DND-41 (cell line): ENCODE measurements at regions not wholly inside any gene's neighbourhood (a gene's known extent, or its start where the extent isn't known, plus 50 kb on each side); places are given as distances from the start of the nearest gene placed in this dataset.
"Not testable (repeated sequence)": the region's sequence is repeated elsewhere in the genome, so short reads cannot be mapped to it uniquely, and the experiment has no call there.

Experiments
- ATAC-seq: fragments of 200-7000 bp; cut with Tn5 transposase; 3 replicates; pipeline ENCODE4 v1.9.1; 2021; ENCODE audit warnings: low read depth; ENCODE audit not compliant: insufficient read depth
- DNase-seq: peaks from one replicate; pipeline ENCODE4 v3.0.0-alpha.2; 2020
- H2AFZ ChIP-seq: 2 replicates; pipeline ENCODE4 v1.6.0; 2012; ENCODE audit warnings: low read depth, low read length
- H3K27ac ChIP-seq: 2 replicates; pipeline ENCODE4 v1.5.1; 2012; ENCODE audit warnings: low read length, inconsistent platforms
- H3K27me3 ChIP-seq: fragments of 200-600 bp; sonication (generic); 2 replicates; pipeline ENCODE4 v1.6.0; 2012; ENCODE audit warnings: low read length, mild to moderate bottlenecking, inconsistent platforms; ENCODE audit not compliant: insufficient read depth, poor library complexity
- H3K36me3 ChIP-seq: 2 replicates; pipeline ENCODE4 v1.5.1; 2012; ENCODE audit warnings: low read length, inconsistent platforms; ENCODE audit not compliant: insufficient read depth
- H3K4me1 ChIP-seq: 2 replicates; pipeline ENCODE4 v1.5.1; 2012; ENCODE audit warnings: mild to moderate bottlenecking, low read length; ENCODE audit not compliant: insufficient read depth
- H3K4me2 ChIP-seq: 2 replicates; pipeline ENCODE4 v1.6.0; 2012; ENCODE audit warnings: mild to moderate bottlenecking, moderate library complexity, low read length, inconsistent platforms; ENCODE audit not compliant: insufficient read depth
- H3K4me3 ChIP-seq, 2 experiments: fragments of 200-600 bp in 1 of 2; shearing (Covaris generic) in 1 of 2; 2 replicates each; pipeline ENCODE4 v1.5.1; 2012 to 2016; ENCODE audit warnings: inconsistent platforms in 2 of 2, low read length in 2 of 2, mild to moderate bottlenecking in 2 of 2, low read depth in 1 of 2, moderate library complexity in 1 of 2
- H3K79me2 ChIP-seq: 2 replicates; pipeline ENCODE4 v1.6.0; 2012; ENCODE audit warnings: low read length, inconsistent platforms; ENCODE audit not compliant: insufficient read depth
- H3K9ac ChIP-seq: 2 replicates; pipeline ENCODE4 v1.6.0; 2012; ENCODE audit warnings: low read depth, mild to moderate bottlenecking, inconsistent platforms, low read length, moderate library complexity
- H3K9me3 ChIP-seq: 2 replicates; pipeline ENCODE4 v1.5.1; 2012; ENCODE audit warnings: low read length, moderate library complexity, mild to moderate bottlenecking, inconsistent platforms; ENCODE audit not compliant: insufficient read depth, severe bottlenecking
- H4K20me1 ChIP-seq: 2 replicates; pipeline ENCODE4 v1.6.0; 2012; ENCODE audit warnings: low read length; ENCODE audit not compliant: insufficient read depth

GRCh38 chr17:30648015-30648620 lies 170.9 kb downstream of the GOSR1 start:
- H3K27me3 ChIP-seq, H3K4me3 ChIP-seq, H2AFZ ChIP-seq, H3K9ac ChIP-seq, H3K27ac ChIP-seq, DNase-seq, H3K36me3 ChIP-seq, ATAC-seq, H3K79me2 ChIP-seq, H4K20me1 ChIP-seq, H3K4me2 ChIP-seq, H3K4me1 ChIP-seq, H3K9me3 ChIP-seq: not testable (repeated sequence)

DNA sequence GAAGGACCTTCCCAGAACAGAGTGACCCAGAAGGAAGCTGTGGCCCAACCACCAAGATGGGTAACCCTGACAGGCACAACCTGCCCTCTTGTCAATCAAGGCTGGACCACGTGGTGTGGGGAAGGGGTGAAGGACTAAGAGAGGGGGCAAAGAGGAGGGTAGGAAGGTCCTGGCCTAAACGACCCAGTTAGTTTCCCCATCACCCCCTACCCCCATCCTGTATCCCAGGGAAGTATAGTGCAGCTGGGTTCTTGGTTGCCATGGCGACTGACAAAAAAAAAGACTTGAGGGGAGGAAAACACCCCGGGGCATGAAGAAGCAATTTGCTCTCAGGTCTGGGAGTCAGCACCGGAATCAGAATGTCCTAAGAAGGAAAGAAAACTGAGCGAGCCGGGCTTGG lies 168.7 kb downstream of the GOSR1 start:
- not testable (repeated sequence) for H3K9me3 ChIP-seq, H3K4me1 ChIP-seq, H3K4me2 ChIP-seq, H3K27me3 ChIP-seq, H3K36me3 ChIP-seq, DNase-seq, H3K79me2 ChIP-seq, H3K4me3 ChIP-seq, H2AFZ ChIP-seq, H3K9ac ChIP-seq, H3K27ac ChIP-seq, H4K20me1 ChIP-seq, ATAC-seq

GRCh38 chr17:30644713-30645112 lies 167.5 kb downstream of the GOSR1 start:
- not testable (repeated sequence) for H3K36me3 ChIP-seq, H3K4me3 ChIP-seq, H3K4me1 ChIP-seq, H3K79me2 ChIP-seq, H3K9ac ChIP-seq, H3K4me2 ChIP-seq, DNase-seq, H4K20me1 ChIP-seq, H3K27ac ChIP-seq, H2AFZ ChIP-seq, H3K27me3 ChIP-seq, H3K9me3 ChIP-seq
- ATAC-seq = peak; percentile 62

- H3K79me2 ChIP-seq, H3K36me3 ChIP-seq, H3K4me1 ChIP-seq, H3K4me3 ChIP-seq, H3K9me3 ChIP-seq, H3K9ac ChIP-seq, H3K27me3 ChIP-seq, H3K27ac ChIP-seq, H4K20me1 ChIP-seq, DNase-seq, H3K4me2 ChIP-seq, H2AFZ ChIP-seq, ATAC-seq: not testable (repeated sequence)
Measured at GRCh38 chr17:30644287-30644686, 167.1 kb downstream of the GOSR1 start.

- H2AFZ ChIP-seq, H3K27me3 ChIP-seq, DNase-seq, H4K20me1 ChIP-seq, H3K9me3 ChIP-seq, H3K9ac ChIP-seq, H3K4me2 ChIP-seq, H3K27ac ChIP-seq, H3K4me3 ChIP-seq, H3K79me2 ChIP-seq, H3K36me3 ChIP-seq, H3K4me1 ChIP-seq, ATAC-seq: not testable (repeated sequence)
Measured at GRCh38 chr17:30641428-30641827, 164.2 kb downstream of the GOSR1 start.

DNA sequence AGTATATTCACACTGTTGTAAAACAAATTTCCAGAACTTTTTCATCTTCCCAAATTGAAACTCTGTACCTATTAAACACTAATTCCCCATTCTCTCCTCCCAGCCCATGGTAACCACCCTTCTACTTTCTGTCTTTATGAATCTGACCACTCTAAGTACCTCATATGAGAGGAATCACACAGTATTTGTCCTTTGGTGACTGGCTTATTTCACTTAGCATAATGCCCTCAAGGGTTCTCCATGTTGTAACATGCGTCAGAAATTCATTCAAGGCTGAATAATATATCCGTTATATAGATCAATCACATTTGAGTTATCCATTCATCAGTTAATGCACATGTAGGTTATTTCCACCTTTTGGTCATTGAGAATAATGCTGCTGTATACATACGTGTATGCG lies 162.2 kb downstream of the GOSR1 start:
- not testable (repeated sequence) for H3K4me2 ChIP-seq, H3K9ac ChIP-seq, H3K4me1 ChIP-seq, DNase-seq, H3K27me3 ChIP-seq, H2AFZ ChIP-seq, ATAC-seq, H3K4me3 ChIP-seq, H3K79me2 ChIP-seq, H4K20me1 ChIP-seq, H3K27ac ChIP-seq, H3K36me3 ChIP-seq, H3K9me3 ChIP-seq

GRCh38 chr17:30638968-30639367 lies 161.8 kb downstream of the GOSR1 start:
- not testable (repeated sequence) for ATAC-seq, H3K27ac ChIP-seq, H3K79me2 ChIP-seq, H3K36me3 ChIP-seq, H3K4me3 ChIP-seq, H3K27me3 ChIP-seq, H2AFZ ChIP-seq, H4K20me1 ChIP-seq, H3K9ac ChIP-seq, H3K4me2 ChIP-seq, H3K4me1 ChIP-seq, H3K9me3 ChIP-seq, DNase-seq

- not testable (repeated sequence) for H4K20me1 ChIP-seq, H2AFZ ChIP-seq, H3K4me1 ChIP-seq, H3K79me2 ChIP-seq, H3K9ac ChIP-seq, H3K4me2 ChIP-seq, H3K27me3 ChIP-seq, H3K4me3 ChIP-seq, ATAC-seq, H3K36me3 ChIP-seq, H3K27ac ChIP-seq, H3K9me3 ChIP-seq, DNase-seq
Measured at GRCh38 chr17:30631651-30632050, 154.4 kb downstream of the GOSR1 start.
